ENCODE measurements at regions not wholly inside any gene's neighbourhood (a gene's known extent, or its start where the extent isn't known, plus 50 kb on each side); places are given as distances from the start of the nearest gene placed in this dataset.

- no peak overlapping the region for H4K91ac ChIP-seq (ENCODE audit: insufficient read length, low read depth, low read length)
- H3K18ac ChIP-seq (ENCODE audit: insufficient read length, low read depth, low read length), result no peak overlapping the region
- H3K14ac ChIP-seq (ENCODE audit: insufficient read depth, low read length), result no peak overlapping the region
- Mint-ChIP-seq H3K27ac (no peak overlapping the region), H3K4me1 (peaks cover 34 to 36% of the 10 kb centered on the region in 2 experiments), H3K27me3 (ENCODE audit: low read depth) (peaks cover 1% of the 10 kb centered on the region), H3K9me3 (peaks cover 32 to 42% of the 10 kb centered on the region in 2 experiments), H3K36me3 (ENCODE audit: insufficient read depth in 1 of 3, low read depth in 3 of 3) (peaks cover 21 to 35% (median 23%) of the 10 kb centered on the region in 3 experiments), H3K4me3 (no peak overlapping the region)
- H3K23me2 ChIP-seq (ENCODE audit: insufficient read length, low read depth, low read length, poor library complexity, severe bottlenecking), result no peaks in the 10 kb centered on the region
- no peak overlapping the region for H3K4ac ChIP-seq (ENCODE audit: low read depth, low read length)
- H3K56ac ChIP-seq (ENCODE audit: insufficient read length, low read depth, low read length), result no peak overlapping the region
- no peak overlapping the region for H4K5ac ChIP-seq (ENCODE audit: insufficient read length, low read depth, low read length)
- no peak overlapping the region for H2AFZ ChIP-seq (ENCODE audit: low read length)
- TF ChIP-seq CTCF (conservative IDR thresholded peaks at IDR 0.05), result no peak
- no peak overlapping the region for H2BK20ac ChIP-seq (ENCODE audit: low read depth, low read length, poor library complexity, severe bottlenecking)
- no peak overlapping the region for H2BK12ac ChIP-seq (ENCODE audit: insufficient read length, low read depth, low read length)
- no peak overlapping the region for H2AK5ac ChIP-seq (ENCODE audit: insufficient read length, low read length)
- no peaks in the 10 kb centered on the region for H4K20me1 ChIP-seq (ENCODE audit: control insufficient read depth, insufficient read depth, insufficient read length)
- H3K27me3 ChIP-seq (ENCODE audit: insufficient read depth, low read length), result no peaks in the 10 kb centered on the region
- no peaks in the 10 kb centered on the region for H3K79me2 ChIP-seq (ENCODE audit: insufficient read depth, low read length)
- DNase-seq, result no peak
- no peak overlapping the region for H2BK15ac ChIP-seq (ENCODE audit: low read depth, low read length)
- H2BK120ac ChIP-seq (ENCODE audit: low read depth, low read length, poor library complexity, severe bottlenecking), result no peak overlapping the region
- no peak overlapping the region for H2BK5ac ChIP-seq (ENCODE audit: insufficient read length, low read length)
- no peak overlapping the region for H3K23ac ChIP-seq (ENCODE audit: insufficient read length, low read depth, low read length)
- H3K9ac ChIP-seq (ENCODE audit: extremely low read depth, insufficient read length, low read length), result no peak overlapping the region
- no peak overlapping the region for H3K4me2 ChIP-seq (ENCODE audit: insufficient read depth, insufficient read length, low read length)
- peaks cover 4% of the 10 kb centered on the region; the same call in 1 of the 2 replicates for H3K4me1 ChIP-seq (ENCODE audit: insufficient read depth, low read length)
- no peak overlapping the region for H3T11ph ChIP-seq (ENCODE audit: low read length)
- no peaks in the 10 kb centered on the region for H3K79me1 ChIP-seq (ENCODE audit: insufficient read depth, low read depth, low read length, poor library complexity, severe bottlenecking)
- no peaks in the 10 kb centered on the region for H3K9me3 ChIP-seq (ENCODE audit: control insufficient read depth, low read depth, low read length)
- no peak overlapping the region for H4K8ac ChIP-seq (replicated peaks; ENCODE audit: insufficient read length, low read depth, low read length)
- no peak overlapping the region for H3K27ac ChIP-seq (ENCODE audit: insufficient read length, low read depth, low read length)
- no CpG with 5 or more reads among the region's 3 CpGs for WGBS (ENCODE audit: extremely low coverage, insufficient read length, low lambda C conversion rate)
Measured at GRCh38 chr1:38275960-38276359, 229.4 kb upstream of the POU3F1 start.

Data from H9 (cell line).